ENCODE measurements at regions not wholly inside any gene's neighbourhood (a gene's known extent, or its start where the extent isn't known, plus 50 kb on each side); places are given as distances from the start of the nearest gene placed in this dataset.

- H3K4me1 ChIP-seq (ENCODE audit: control insufficient read depth, insufficient read depth, low read length): no peaks in the 10 kb centered on the region
- H3K4me3 ChIP-seq (ENCODE audit: low read depth, low read length): no peak overlapping the region
- H3K9me3 ChIP-seq (ENCODE audit: control insufficient read depth, insufficient read depth, low read depth, low read length): no peaks in the 10 kb centered on the region
- H3K36me3 ChIP-seq (ENCODE audit: control insufficient read depth, insufficient read depth, low read length): no peaks in the 10 kb centered on the region
- H3K27me3 ChIP-seq (ENCODE audit: control insufficient read depth, insufficient read depth, low read length): no peaks in the 10 kb centered on the region
- H3K9ac ChIP-seq (ENCODE audit: low read length): no peak overlapping the region
- no peak overlapping the region for H3K27ac ChIP-seq (ENCODE audit: low read depth, low read length)
Measured at GRCh38 chr5:2385818-2386217, 365.7 kb downstream of the IRX2 start.

DNA sequence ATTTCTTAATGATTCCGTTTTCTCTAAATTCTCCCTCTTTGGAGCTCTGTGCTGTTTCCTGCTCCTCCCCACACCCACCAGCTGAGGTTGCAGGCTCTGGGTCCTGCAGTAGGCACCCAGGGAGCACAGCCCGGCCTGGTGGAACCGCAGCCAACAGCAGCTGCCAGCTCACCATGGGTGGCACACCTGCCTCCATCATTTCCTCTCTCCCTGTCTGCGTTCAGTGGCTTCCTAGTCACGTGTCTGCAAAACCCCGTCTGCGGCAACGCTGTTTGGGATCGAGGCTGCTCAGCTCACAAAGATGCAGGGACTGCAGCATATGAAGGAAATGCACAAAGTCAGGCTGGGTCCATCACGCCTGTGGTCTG, 367.8 kb downstream of the IRX2 start:
- Histone ChIP-seq H3K36me3 (ENCODE audit: control insufficient read depth, insufficient read depth, low read length) (no peaks in the 10 kb centered on the region), H3K27me3 (ENCODE audit: control insufficient read depth, insufficient read depth, low read length) (no peaks in the 10 kb centered on the region), H3K4me3 (ENCODE audit: low read depth, low read length) (no peak overlapping the region), H3K9ac (ENCODE audit: low read length) (no peak overlapping the region), H3K27ac (ENCODE audit: low read depth, low read length) (no peak overlapping the region), H3K9me3 (ENCODE audit: control insufficient read depth, insufficient read depth, low read depth, low read length) (no peaks in the 10 kb centered on the region), H3K4me1 (ENCODE audit: control insufficient read depth, insufficient read depth, low read length) (no peaks in the 10 kb centered on the region)

GRCh38 chr5:2382776-2383697, 368.4 kb downstream of the IRX2 start:
- Histone ChIP-seq H3K27me3 (ENCODE audit: control insufficient read depth, insufficient read depth, low read length) (no peaks in the 10 kb centered on the region), H3K27ac (ENCODE audit: low read depth, low read length) (no peak overlapping the region)

DNA sequence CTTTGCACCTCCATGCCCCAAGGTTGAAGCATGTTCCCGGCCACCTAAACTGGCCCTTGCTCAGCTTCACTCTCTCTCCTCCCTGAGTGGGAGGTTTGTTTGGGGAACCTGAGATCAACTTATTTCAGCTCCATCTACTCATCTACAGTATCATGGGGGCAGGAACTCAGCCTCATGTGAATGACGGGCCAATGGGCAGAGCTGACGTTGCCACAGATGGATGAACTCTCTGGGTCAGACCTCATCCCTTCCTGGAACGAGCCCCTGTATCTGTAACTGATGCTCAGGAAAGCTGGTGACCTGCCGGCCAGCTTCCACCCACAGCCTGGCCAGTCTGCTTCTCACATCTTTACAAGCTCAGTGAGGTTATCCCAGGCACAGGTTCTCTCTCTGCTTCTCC, 369.6 kb downstream of the IRX2 start:
- H3K9ac ChIP-seq (ENCODE audit: low read length): no peak overlapping the region
- H3K27me3 ChIP-seq (ENCODE audit: control insufficient read depth, insufficient read depth, low read length): no peaks in the 10 kb centered on the region
- no peak overlapping the region for H3K4me3 ChIP-seq (ENCODE audit: low read depth, low read length)
- H3K36me3 ChIP-seq (ENCODE audit: control insufficient read depth, insufficient read depth, low read length): no peaks in the 10 kb centered on the region
- H3K4me1 ChIP-seq (ENCODE audit: control insufficient read depth, insufficient read depth, low read length): no peaks in the 10 kb centered on the region
- no peak overlapping the region for H3K27ac ChIP-seq (ENCODE audit: low read depth, low read length)
- no peaks in the 10 kb centered on the region for H3K9me3 ChIP-seq (ENCODE audit: control insufficient read depth, insufficient read depth, low read depth, low read length)

More at GRCh38 chr5:2382776-2383697, 368.4 kb downstream of the IRX2 start:
- Histone ChIP-seq H3K4me1 (ENCODE audit: control insufficient read depth, insufficient read depth, low read length) (no peaks in the 10 kb centered on the region), H3K9me3 (ENCODE audit: control insufficient read depth, insufficient read depth, low read depth, low read length) (no peaks in the 10 kb centered on the region), H3K4me3 (ENCODE audit: low read depth, low read length) (no peak overlapping the region), H3K9ac (ENCODE audit: low read length) (no peak overlapping the region), H3K36me3 (ENCODE audit: control insufficient read depth, insufficient read depth, low read length) (no peaks in the 10 kb centered on the region)

DNA sequence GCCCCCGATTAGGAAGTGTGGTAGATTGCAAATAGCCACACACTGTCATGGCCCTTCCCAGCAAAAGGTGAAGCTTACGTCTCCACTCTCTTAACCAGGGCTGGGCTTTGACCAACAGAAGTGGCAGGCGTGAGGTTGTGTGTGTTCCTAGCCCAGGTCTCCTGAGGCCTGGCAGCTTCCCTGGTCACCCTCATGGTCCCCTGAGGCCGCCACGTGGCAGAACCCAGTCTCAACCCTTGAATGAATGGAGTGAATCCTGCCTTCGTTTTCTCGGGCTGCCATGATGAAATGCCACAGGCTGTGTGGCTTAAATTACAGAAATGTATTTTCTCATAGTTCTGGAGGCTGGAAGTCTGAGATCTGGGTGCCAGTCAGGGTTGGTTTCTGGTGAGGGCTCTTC, 370.4 kb downstream of the IRX2 start:
- H3K9me3 ChIP-seq (ENCODE audit: control insufficient read depth, insufficient read depth, low read depth, low read length): no peaks in the 10 kb centered on the region

GRCh38 chr5:2378976-2379375, 372.5 kb downstream of the IRX2 start:
- Histone ChIP-seq H3K9ac (ENCODE audit: low read length) (no peak overlapping the region), H3K27ac (ENCODE audit: low read depth, low read length) (no peak overlapping the region), H3K4me3 (ENCODE audit: low read depth, low read length) (no peak overlapping the region), H3K4me1 (ENCODE audit: control insufficient read depth, insufficient read depth, low read length) (0 out of 2 replicates have a peak, but pooled peaks cover 4% of the 10 kb centered on the region), H3K36me3 (ENCODE audit: control insufficient read depth, insufficient read depth, low read length) (no peaks in the 10 kb centered on the region), H3K27me3 (ENCODE audit: control insufficient read depth, insufficient read depth, low read length) (no peaks in the 10 kb centered on the region), H3K9me3 (ENCODE audit: control insufficient read depth, insufficient read depth, low read depth, low read length) (no peaks in the 10 kb centered on the region)

More for the DNA sequence above, 370.4 kb downstream of the IRX2 start:
- H3K9ac ChIP-seq (ENCODE audit: low read length): no peak overlapping the region
- H3K4me3 ChIP-seq (ENCODE audit: low read depth, low read length): no peak overlapping the region
- H3K27ac ChIP-seq (ENCODE audit: low read depth, low read length): no peak overlapping the region
- H3K4me1 ChIP-seq (ENCODE audit: control insufficient read depth, insufficient read depth, low read length): 0 out of 2 replicates have a peak, but pooled peaks cover 2% of the 10 kb centered on the region
- no peaks in the 10 kb centered on the region for H3K27me3 ChIP-seq (ENCODE audit: control insufficient read depth, insufficient read depth, low read length)
- H3K36me3 ChIP-seq (ENCODE audit: control insufficient read depth, insufficient read depth, low read length): no peaks in the 10 kb centered on the region

DNA sequence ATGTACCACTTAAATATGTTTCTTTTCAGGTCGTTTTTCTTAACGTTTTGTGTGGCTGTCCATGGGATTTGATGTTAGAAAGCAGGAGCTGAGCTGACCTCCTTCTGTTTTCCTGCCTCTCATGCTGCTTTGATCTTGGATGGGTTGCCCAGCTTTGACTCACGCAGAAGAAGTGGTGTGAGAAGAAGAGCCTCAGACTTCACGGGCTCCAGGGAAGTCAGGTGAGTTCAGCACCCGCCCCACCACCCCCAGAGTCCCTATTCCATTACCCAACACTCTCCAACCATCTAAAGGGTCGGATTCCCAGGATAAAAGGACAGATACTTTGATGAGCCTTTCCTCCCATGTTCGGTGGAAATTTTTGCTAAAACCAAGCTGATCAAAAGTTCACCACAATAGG, 373.4 kb downstream of the IRX2 start:
- Histone ChIP-seq H3K27me3 (ENCODE audit: control insufficient read depth, insufficient read depth, low read length) (no peaks in the 10 kb centered on the region), H3K36me3 (ENCODE audit: control insufficient read depth, insufficient read depth, low read length) (no peaks in the 10 kb centered on the region), H3K9ac (ENCODE audit: low read length) (no peak overlapping the region), H3K4me1 (ENCODE audit: control insufficient read depth, insufficient read depth, low read length) (0 out of 2 replicates have a peak, but pooled peaks cover 4% of the 10 kb centered on the region), H3K27ac (ENCODE audit: low read depth, low read length) (no peak overlapping the region), H3K4me3 (ENCODE audit: low read depth, low read length) (no peak overlapping the region), H3K9me3 (ENCODE audit: control insufficient read depth, insufficient read depth, low read depth, low read length) (no peaks in the 10 kb centered on the region)

- Histone ChIP-seq H3K4me1 (ENCODE audit: control insufficient read depth, insufficient read depth, low read length) (0 out of 2 replicates have a peak, but pooled peaks cover 4% of the 10 kb centered on the region), H3K9ac (ENCODE audit: low read length) (no peak overlapping the region), H3K27ac (ENCODE audit: low read depth, low read length) (no peak overlapping the region), H3K27me3 (ENCODE audit: control insufficient read depth, insufficient read depth, low read length) (no peaks in the 10 kb centered on the region), H3K9me3 (ENCODE audit: control insufficient read depth, insufficient read depth, low read depth, low read length) (no peaks in the 10 kb centered on the region), H3K36me3 (ENCODE audit: control insufficient read depth, insufficient read depth, low read length) (no peaks in the 10 kb centered on the region), H3K4me3 (ENCODE audit: low read depth, low read length) (no peak overlapping the region)
Measured at GRCh38 chr5:2376486-2376885, 375.0 kb downstream of the IRX2 start.

- no peaks in the 10 kb centered on the region for H3K27me3 ChIP-seq (ENCODE audit: control insufficient read depth, insufficient read depth, low read length)
- no peaks in the 10 kb centered on the region for H3K9me3 ChIP-seq (ENCODE audit: control insufficient read depth, insufficient read depth, low read depth, low read length)
- H3K36me3 ChIP-seq (ENCODE audit: control insufficient read depth, insufficient read depth, low read length): no peaks in the 10 kb centered on the region
Measured at GRCh38 chr5:2375757-2376250, 375.7 kb downstream of the IRX2 start.

GRCh38 chr5:2375291-2375690, 376.2 kb downstream of the IRX2 start:
- H3K9me3 ChIP-seq (ENCODE audit: control insufficient read depth, insufficient read depth, low read depth, low read length): no peaks in the 10 kb centered on the region
- H3K4me3 ChIP-seq (ENCODE audit: low read depth, low read length): no peak overlapping the region
- no peaks in the 10 kb centered on the region for H3K27me3 ChIP-seq (ENCODE audit: control insufficient read depth, insufficient read depth, low read length)
- H3K9ac ChIP-seq (ENCODE audit: low read length): no peak overlapping the region
- H3K36me3 ChIP-seq (ENCODE audit: control insufficient read depth, insufficient read depth, low read length): no peaks in the 10 kb centered on the region
- no peak overlapping the region for H3K27ac ChIP-seq (ENCODE audit: low read depth, low read length)
- H3K4me1 ChIP-seq (ENCODE audit: control insufficient read depth, insufficient read depth, low read length): 0 out of 2 replicates have a peak, but pooled peaks cover 4% of the 10 kb centered on the region

More at GRCh38 chr5:2375757-2376250, 375.7 kb downstream of the IRX2 start:
- no peak overlapping the region for H3K9ac ChIP-seq (ENCODE audit: low read length)
- no peak overlapping the region for H3K27ac ChIP-seq (ENCODE audit: low read depth, low read length)
- H3K4me3 ChIP-seq (ENCODE audit: low read depth, low read length): no peak overlapping the region
- H3K4me1 ChIP-seq (ENCODE audit: control insufficient read depth, insufficient read depth, low read length): 0 out of 2 replicates have a peak, but pooled peaks cover 4% of the 10 kb centered on the region

DNA sequence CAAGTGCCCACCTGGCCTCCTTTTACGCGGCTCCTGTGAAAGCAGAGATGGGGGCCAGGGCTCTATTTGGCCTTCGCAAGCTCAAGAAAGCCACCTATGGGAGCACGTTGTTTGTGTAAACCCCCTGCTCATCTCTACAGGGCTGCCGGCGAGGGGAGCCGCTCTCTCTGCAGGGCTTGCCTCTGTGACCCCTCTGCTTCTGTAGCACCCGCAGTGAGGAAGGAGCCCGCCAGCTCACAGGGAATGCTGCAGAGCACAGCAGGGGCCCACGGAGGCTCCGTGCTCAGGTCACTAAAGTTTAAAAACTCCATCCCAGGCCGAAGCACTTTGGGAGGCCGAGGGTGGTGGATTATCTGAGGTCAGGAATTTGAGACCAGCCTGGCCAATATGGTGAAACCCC, 376.8 kb downstream of the IRX2 start:
- H3K9ac ChIP-seq (ENCODE audit: low read length): no peak overlapping the region
- H3K36me3 ChIP-seq (ENCODE audit: control insufficient read depth, insufficient read depth, low read length): no peaks in the 10 kb centered on the region
- H3K9me3 ChIP-seq (ENCODE audit: control insufficient read depth, insufficient read depth, low read depth, low read length): no peaks in the 10 kb centered on the region
- no peaks in the 10 kb centered on the region for H3K27me3 ChIP-seq (ENCODE audit: control insufficient read depth, insufficient read depth, low read length)
- H3K4me3 ChIP-seq (ENCODE audit: low read depth, low read length): no peak overlapping the region
- no peak overlapping the region for H3K27ac ChIP-seq (ENCODE audit: low read depth, low read length)
- H3K4me1 ChIP-seq (ENCODE audit: control insufficient read depth, insufficient read depth, low read length): 0 out of 2 replicates have a peak, but pooled peaks cover 4% of the 10 kb centered on the region

Data from HUES6 (cell line).